Spleen (tissue), 11 donors: ENCODE measurements at regions not wholly inside any gene's neighbourhood (a gene's known extent, or its start where the extent isn't known, plus 50 kb on each side); places are given as distances from the start of the nearest gene placed in this dataset.

Experiments
- DNase-seq: peaks from one replicate; pipeline ENCODE4 v3.0.0-alpha.2; 2020
- H3K27ac ChIP-seq, 8 donors: fragments of 200-600 bp; sonication (generic) in 7 of 8; 1 replicate in 4 of 8; 2 replicates in 4 of 8; pipeline versions ENCODE4 v1.5.0 to v1.8.0; 2016 to 2021; ENCODE audit warnings: inconsistent platforms in 4 of 8, mild to moderate bottlenecking in 4 of 8, moderate library complexity in 1 of 8
- H3K27me3 ChIP-seq, 7 donors: fragments of 200-600 bp; sonication (generic) in 6 of 7; replicated peaks in 1 of 7; 1 replicate in 4 of 7; 2 replicates in 3 of 7; pipeline versions ENCODE4 v1.5.0 to v1.8.0; 2016 to 2021; ENCODE audit warnings: inconsistent platforms in 3 of 7, mild to moderate bottlenecking in 1 of 7
- H3K36me3 ChIP-seq, 6 donors: fragments of 200-600 bp; sonication (generic) in 5 of 6; 1 replicate in 4 of 6; 2 replicates in 2 of 6; pipeline versions ENCODE4 v1.5.0 to v1.8.0; 2016 to 2021; ENCODE audit warnings: inconsistent platforms in 2 of 6
- H3K4me1 ChIP-seq, 6 donors: fragments of 200-600 bp; sonication (generic) in 5 of 6; 1 replicate in 3 of 6; 2 replicates in 3 of 6; pipeline versions ENCODE4 v1.5.0 to v1.8.0; 2016 to 2021; ENCODE audit warnings: inconsistent platforms in 3 of 6
- H3K4me3 ChIP-seq, 8 donors: fragments of 200-600 bp; sonication (generic) in 7 of 8; 1 replicate in 4 of 8; 2 replicates in 4 of 8; pipeline versions ENCODE4 v1.5.0 to v1.8.0; 2016 to 2021; ENCODE audit warnings: inconsistent platforms in 4 of 8, mild to moderate bottlenecking in 4 of 8, moderate library complexity in 2 of 8
- H3K9me3 ChIP-seq, 8 donors: fragments of 200-600 bp; sonication (generic) in 7 of 8; 1 replicate in 4 of 8; 2 replicates in 4 of 8; pipeline versions ENCODE4 v1.5.0 to v1.8.0; 2016 to 2021; ENCODE audit warnings: inconsistent platforms in 4 of 8
- CTCF ChIP-seq, 11 experiments: fragments of 200-600 bp in 7 of 11; fragments of 450-650 bp in 4 of 11; sonication (generic) in 4 of 11; IDR thresholded peaks in 8 of 11; conservative IDR thresholded peaks in 3 of 11; 1 replicate in 7 of 11; 2 replicates in 4 of 11; pipeline versions ENCODE4 v1.4.0 to v1.8.0; 2016 to 2021; ENCODE audit warnings: antibody characterized with exemption in 11 of 11, inconsistent platforms in 4 of 11, mild to moderate bottlenecking in 1 of 11
- POLR2A ChIP-seq, 3 donors: fragments of 450-650 bp; IDR thresholded peaks; one replicate each; pipeline ENCODE4 v1.5.1; 2017; ENCODE audit warnings: antibody characterized with exemption in 3 of 3, mild to moderate bottlenecking in 1 of 3
- POLR2AphosphoS5 ChIP-seq, 3 donors: sonication (generic); formaldehyde crosslinking; IDR thresholded peaks; one replicate each; pipeline ENCODE4 v1.5.1; 2017; ENCODE audit warnings: antibody characterized with exemption in 3 of 3
- WGBS, 5 donors: extraction: QIAGEN DNeasy Blood & Tissue Kit in 3 of 5; methylation state at CpG; one replicate each; pipeline versions ENCODE4 v1.1.5 to v1.1.7; 2013 to 2018; 5-methylcytosine and 5-hydroxymethylcytosine counted together
- intact Hi-C: fragments of 100-400 bp; cut with DNase I; formaldehyde crosslinking; loops from one replicate; pipeline ENCODE4 v1.15.0; 2023; ENCODE audit warnings: low total_unique reads
- donor health status: healthy with polysubstance abuse.
- donor health status: DM: no; HTN: no; CAD: no; lungs with moderate emphysema.
- donor health status: DM: no; HTN: no; CAD: no.
- donor health status: Bipolar disorder and iron deficiency.
- donor health status: healthy.
- donor health status: DM: no; HTN: no; CAD: no.
- donor health status: DM: yes; HTN: yes; CAD: no.

DNA sequence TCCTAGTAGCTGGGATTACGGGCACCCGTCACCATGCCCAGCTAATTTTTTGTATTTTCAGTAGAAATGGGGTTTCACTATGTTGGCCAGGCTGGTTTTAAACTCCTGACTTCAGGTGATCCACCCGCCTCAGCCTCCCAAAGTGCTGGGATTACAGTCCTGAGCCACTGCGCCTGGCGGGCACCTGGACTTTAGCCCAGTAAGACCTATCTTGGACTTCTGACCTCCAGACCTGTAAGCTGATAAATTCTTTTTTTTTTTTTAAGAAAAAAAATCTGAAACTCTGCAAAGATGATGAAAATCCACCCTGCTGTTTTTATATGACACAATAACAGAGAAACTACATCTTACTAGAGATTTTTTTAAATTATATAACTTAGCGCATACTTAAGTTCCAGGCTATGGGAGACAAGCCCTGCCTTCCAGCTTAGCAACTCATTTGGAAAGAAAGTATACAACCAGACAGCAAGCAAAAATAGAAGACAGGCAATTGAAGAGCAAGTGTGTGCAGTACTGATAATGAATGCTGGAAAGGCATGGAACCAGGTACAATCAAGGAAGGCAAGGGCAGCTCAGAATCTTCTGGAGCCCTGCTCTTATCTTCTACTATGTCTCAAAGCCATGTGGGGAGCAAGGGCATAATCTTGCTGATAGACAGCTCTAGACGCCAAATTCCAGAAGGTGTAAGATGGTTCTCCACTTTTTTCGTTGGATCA lies 104.2 kb downstream of the CD83 start:
- 95 to 99% (median 95%) methylated on average over 8 of the region's 8 CpGs for WGBS, 5 donors
- TF ChIP-seq POLR2AphosphoS5 (IDR thresholded peaks at IDR 0.05): no peak
- no peak for TF ChIP-seq POLR2A (IDR thresholded peaks at IDR 0.05)
- TF ChIP-seq CTCF (IDR thresholded peaks at IDR 0.05 in 8 of 11, conservative IDR thresholded peaks at IDR 0.05 in 3 of 11): no peak
- H3K27ac ChIP-seq: no peak overlapping the region
- H3K27me3 ChIP-seq: no peaks in the 10 kb centered on the region
- no peak overlapping the region for H3K4me3 ChIP-seq
- intact Hi-C loops: no loop called here
- H3K9me3 ChIP-seq: peaks cover 0 to 5% (median 0%) of the 10 kb centered on the region in 8 donors
- peaks cover 0 to 32% (median 22%) of the 10 kb centered on the region in 6 donors for H3K4me1 ChIP-seq
- DNase-seq: no peak
- H3K36me3 ChIP-seq: no peaks in the 10 kb centered on the region

DNA sequence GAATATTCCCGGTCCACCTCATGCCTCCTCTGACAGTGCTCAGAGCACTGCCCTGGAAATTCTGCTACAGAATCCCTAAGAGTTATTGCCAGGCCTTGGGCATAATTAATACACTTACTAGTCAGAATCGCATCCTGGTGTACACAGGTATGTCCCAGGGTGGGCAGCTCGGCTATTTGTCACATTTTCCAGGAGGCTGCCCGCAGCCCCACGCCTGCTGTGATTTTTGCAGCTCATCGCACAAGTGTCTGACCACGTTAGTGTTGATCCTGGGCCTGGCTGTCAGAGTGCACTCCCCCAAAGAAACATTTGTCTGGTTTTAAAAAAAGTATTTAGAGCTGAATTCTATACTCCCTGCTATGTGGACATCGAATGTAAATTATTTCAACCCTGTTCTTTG lies 105.4 kb downstream of the CD83 start:
- Histone ChIP-seq H3K27me3 (no peaks in the 10 kb centered on the region), H3K36me3 (no peaks in the 10 kb centered on the region), H3K4me3 (no peak overlapping the region), H3K9me3 (peaks cover 0 to 5% (median 0%) of the 10 kb centered on the region in 8 donors), H3K4me1 (peaks cover 0 to 26% (median 21%) of the 10 kb centered on the region in 6 donors), H3K27ac (no peak overlapping the region)
- TF ChIP-seq POLR2AphosphoS5 (IDR thresholded peaks at IDR 0.05) (no peak), POLR2A (IDR thresholded peaks at IDR 0.05) (no peak), CTCF (IDR thresholded peaks at IDR 0.05 in 8 of 11, conservative IDR thresholded peaks at IDR 0.05 in 3 of 11) (no peak)
- WGBS, 5 donors: 87 to 91% (median 89%) methylated on average over 8 of the region's 8 CpGs
- DNase-seq: no peak
- intact Hi-C loops: no loop called here

- Histone ChIP-seq H3K4me1 (peaks cover 0 to 24% (median 13%) of the 10 kb centered on the region in 6 donors), H3K36me3 (no peaks in the 10 kb centered on the region), H3K4me3 (no peak overlapping the region), H3K27ac (peak overlapping the region in 3 of 8 donors; percentile 9 to 23 (median 11)), H3K27me3 (no peaks in the 10 kb centered on the region), H3K9me3 (peaks cover 0 to 5% (median 0%) of the 10 kb centered on the region in 8 donors)
- TF ChIP-seq POLR2AphosphoS5 (IDR thresholded peaks at IDR 0.05): no peak
- 36 to 54% (median 44%) methylated on average over 8 of the region's 8 CpGs for WGBS, 5 donors
- intact Hi-C loops: no loop called here
- no peak for DNase-seq
Measured at GRCh38 chr6:14224359-14225103, 107.0 kb downstream of the CD83 start.

- H3K27me3 ChIP-seq: no peaks in the 10 kb centered on the region
- no peaks in the 10 kb centered on the region for H3K36me3 ChIP-seq
- no peak overlapping the region for H3K27ac ChIP-seq
- TF ChIP-seq CTCF (IDR thresholded peaks at IDR 0.05 in 8 of 11, conservative IDR thresholded peaks at IDR 0.05 in 3 of 11): no peak
- TF ChIP-seq POLR2A (IDR thresholded peaks at IDR 0.05): no peak
- TF ChIP-seq POLR2AphosphoS5 (IDR thresholded peaks at IDR 0.05): no peak
- WGBS, 5 donors: 91 to 100% (median 98%) methylated on average over 2 of the region's 2 CpGs
- peaks cover 0 to 5% (median 0%) of the 10 kb centered on the region in 8 donors for H3K9me3 ChIP-seq
- intact Hi-C loops: no loop called here
- peaks cover 0 to 24% (median 13%) of the 10 kb centered on the region in 6 donors for H3K4me1 ChIP-seq
- no peak for DNase-seq
- H3K4me3 ChIP-seq: no peak overlapping the region
Measured at GRCh38 chr6:14226051-14226660, 108.6 kb downstream of the CD83 start.
